GM21723 (cell line): ENCODE measurements at regions not wholly inside any gene's neighbourhood (a gene's known extent, or its start where the extent isn't known, plus 50 kb on each side); places are given as distances from the start of the nearest gene placed in this dataset.

Experiments used
- ATAC-seq: cut with Tn5 transposase; IDR thresholded peaks from one replicate; pipeline ENCODE4 v1.9.1; 2021; ENCODE audit warnings: mild to moderate bottlenecking, moderate library complexity; ENCODE audit not compliant: unreplicated experiment

GRCh38 chr11:97109078-97109477 is 719.3 kb downstream of the JRKL start:
- no peak for ATAC-seq

GRCh38 chr11:97110376-97110775 is 720.6 kb downstream of the JRKL start:
- ATAC-seq = no peak

GRCh38 chr11:97111559-97111958 is 721.7 kb downstream of the JRKL start:
- no peak for ATAC-seq

- no peak for ATAC-seq
These were observed 728.9 kb downstream of the JRKL start for GRCh38 chr11:97118614-97119200.

- no peak for ATAC-seq
These were observed 733.4 kb downstream of the JRKL start for GRCh38 chr11:97123237-97123636.

GRCh38 chr11:97136067-97136466 is 746.3 kb downstream of the JRKL start:
- no peak for ATAC-seq

- peak; percentile 49 for ATAC-seq
These were observed 751.2 kb downstream of the JRKL start for GRCh38 chr11:97140885-97141494.

- ATAC-seq = no peak
These were observed 753.6 kb downstream of the JRKL start for GRCh38 chr11:97143463-97143862.

- no peak for ATAC-seq
These were observed 759.9 kb downstream of the JRKL start for GRCh38 chr11:97149741-97150140.

- no peak for ATAC-seq
These were observed 767.5 kb downstream of the JRKL start for GRCh38 chr11:97157221-97157740.

- ATAC-seq = no peak
These were observed 768.4 kb downstream of the JRKL start for GRCh38 chr11:97158243-97158642.

- no peak for ATAC-seq
These were observed 773.9 kb downstream of the JRKL start for GRCh38 chr11:97163631-97164191.

GRCh38 chr11:97201743-97202612 is 812.2 kb downstream of the JRKL start:
- no peak for ATAC-seq

GRCh38 chr11:97202613-97203292 is 812.9 kb downstream of the JRKL start:
- no peak for ATAC-seq

- ATAC-seq = no peak
These were observed 828.2 kb downstream of the JRKL start for GRCh38 chr11:97218011-97218410.

- no peak for ATAC-seq
These were observed 833.8 kb downstream of the JRKL start for GRCh38 chr11:97223647-97224046.

GRCh38 chr11:97224396-97224795 is 834.6 kb downstream of the JRKL start:
- no peak for ATAC-seq

- ATAC-seq = no peak
These were observed 836.0 kb downstream of the JRKL start for GRCh38 chr11:97225794-97226193.

- no peak for ATAC-seq
These were observed 840.1 kb downstream of the JRKL start for GRCh38 chr11:97229936-97230335.

GRCh38 chr11:97231231-97231630 is 841.4 kb downstream of the JRKL start:
- ATAC-seq = no peak

- ATAC-seq = no peak
These were observed 844.2 kb downstream of the JRKL start for GRCh38 chr11:97234016-97234415.
